SU-DHL-6 (cell line): ENCODE measurements at regions not wholly inside any gene's neighbourhood (a gene's known extent, or its start where the extent isn't known, plus 50 kb on each side); places are given as distances from the start of the nearest gene placed in this dataset.

ENCODE experiments used
- H2AFZ ChIP-seq: fragments of 200-600 bp; sonication (generic); 2 replicates; pipeline ENCODE4 v1.6.1; 2014; ENCODE audit warnings: low read depth, mild to moderate bottlenecking, moderate library complexity, mixed read lengths, antibody characterized with exemption, low read length; ENCODE audit not compliant: severe bottlenecking
- H3F3A ChIP-seq: fragments of 200-600 bp; shearing (Covaris generic); 2 replicates; pipeline ENCODE4 v1.6.0; 2016; ENCODE audit warnings: antibody characterized with exemption, mild to moderate bottlenecking; ENCODE audit not compliant: insufficient read depth
- H3K27ac ChIP-seq: fragments of 200-600 bp; sonication (generic); 2 replicates; pipeline ENCODE4 v1.5.1; 2016; ENCODE audit warnings: low read depth, mild to moderate bottlenecking, low read length, moderate library complexity, mixed read lengths
- H3K27me3 ChIP-seq: fragments of 200-600 bp; sonication (generic), shearing (Covaris generic); 2 replicates; pipeline ENCODE4 v1.6.0; 2014; ENCODE audit warnings: mild to moderate bottlenecking, low read length
- H3K36me3 ChIP-seq: fragments of 200-600 bp; sonication (generic); 2 replicates; pipeline ENCODE4 v1.6.1; 2014; ENCODE audit warnings: mild to moderate bottlenecking, low read length, mixed read lengths
- H3K4me2 ChIP-seq: fragments of 300-600, 200-600 bp; shearing (Covaris generic), sonication (generic); 2 replicates; pipeline ENCODE4 v1.6.0; 2014; ENCODE audit warnings: low read length, low read depth, mild to moderate bottlenecking; ENCODE audit not compliant: poor library complexity, severe bottlenecking
- H3K4me3 ChIP-seq: fragments of 200-600 bp; sonication (generic); 2 replicates; pipeline ENCODE4 v1.5.1; 2014; ENCODE audit warnings: antibody characterized with exemption, low read length, mild to moderate bottlenecking, mixed read lengths; ENCODE audit not compliant: insufficient read depth, poor library complexity, severe bottlenecking
- H3K79me2 ChIP-seq: fragments of 200-600 bp; sonication (generic); 2 replicates; pipeline ENCODE4 v1.6.1; 2014; ENCODE audit warnings: mild to moderate bottlenecking, low read length, moderate library complexity; ENCODE audit not compliant: insufficient read depth
- H3K9ac ChIP-seq: fragments of 200-600 bp; sonication (generic); 2 replicates; pipeline ENCODE4 v1.7.0; 2014; ENCODE audit warnings: mild to moderate bottlenecking, low read length
- H3K9me2 ChIP-seq: fragments of 200-600 bp; sonication (generic); replicated peaks from 2 replicates; pipeline ENCODE4 v1.6.1; 2014; ENCODE audit warnings: low read length; ENCODE audit not compliant: insufficient read depth
- H3K9me3 ChIP-seq: fragments of 200-600 bp; sonication (generic); 2 replicates; pipeline ENCODE4 v1.6.1; 2014; ENCODE audit warnings: low read length, mixed read lengths; ENCODE audit not compliant: insufficient read depth
- H4K20me1 ChIP-seq: fragments of 200-600 bp; sonication (generic); 2 replicates; pipeline ENCODE4 v1.6.1; 2014; ENCODE audit warnings: low read depth, mild to moderate bottlenecking, antibody characterized with exemption, low read length, moderate library complexity, mixed read lengths
- EZH2phosphoT487 ChIP-seq: fragments of 200-600 bp; sonication (generic), shearing (Covaris generic); conservative IDR thresholded peaks from 2 replicates; pipeline ENCODE4 v1.6.1; 2018; ENCODE audit warnings: mild to moderate bottlenecking, antibody characterized with exemption, low read length, moderate library complexity, mixed read lengths
- TF ChIP-seq, protein P1 (sequence below): fragments of 200-600 bp; sonication (generic); IDR thresholded peaks from one replicate; pipeline ENCODE4 v1.5.1; 2017; ENCODE audit warnings: antibody characterized with exemption, mild to moderate bottlenecking, low read length, moderate library complexity; ENCODE audit not compliant: insufficient read depth, poor library complexity, severe bottlenecking

DNA sequence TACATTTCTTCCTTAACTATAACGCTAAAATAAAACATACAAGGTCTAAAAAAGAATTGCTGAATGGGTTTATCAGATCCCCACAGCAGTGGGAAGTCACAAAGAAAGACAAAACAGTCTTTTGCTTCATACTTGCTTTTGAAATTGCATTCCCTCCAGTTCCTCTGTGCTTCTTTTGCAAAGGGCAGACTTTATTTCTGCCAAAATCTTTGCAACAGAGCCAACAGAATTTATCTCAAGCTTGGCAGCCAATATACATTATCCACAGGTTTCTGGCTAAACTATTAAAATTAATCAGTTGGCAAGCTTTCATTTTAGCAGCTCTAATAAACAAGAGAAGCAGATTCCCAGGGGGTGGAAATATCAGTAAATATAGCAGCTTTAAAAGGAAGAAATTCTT lies 378.9 kb upstream of the CA10 start:
- Histone ChIP-seq H3K4me2 (no peak overlapping the region), H4K20me1 (no peaks in the 10 kb centered on the region), H3K9me3 (no peaks in the 10 kb centered on the region), H2AFZ (no peak overlapping the region), H3K9me2 (no peaks in the 10 kb centered on the region; the same call in 1 of the 2 replicates), H3K9ac (no peak overlapping the region), H3K79me2 (no peaks in the 10 kb centered on the region), H3K36me3 (no peaks in the 10 kb centered on the region), H3F3A (no peaks in the 10 kb centered on the region), H3K27ac (no peak overlapping the region), H3K4me3 (no peak overlapping the region), H3K27me3 (no peaks in the 10 kb centered on the region)
- TF ChIP-seq EZH2phosphoT487: no peak

DNA sequence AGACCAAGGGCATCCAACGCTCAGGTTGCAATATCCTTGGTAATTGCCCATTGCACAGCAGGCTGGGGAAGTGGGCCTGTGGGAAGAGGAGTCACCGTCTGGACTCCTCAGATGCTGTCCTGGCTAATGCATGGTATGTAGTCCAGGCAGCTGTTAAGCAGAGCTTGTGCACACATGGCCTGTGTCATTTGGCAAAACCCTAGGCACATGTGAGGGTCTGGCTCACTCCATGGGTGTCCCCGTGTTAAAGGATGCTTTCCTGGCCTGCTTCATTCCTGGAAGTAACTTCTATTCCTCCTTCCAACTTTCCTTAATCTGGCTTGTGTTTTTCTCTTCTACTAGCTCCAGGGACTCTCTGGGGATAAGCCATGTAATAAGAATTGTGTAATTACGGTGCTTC lies 378.0 kb upstream of the CA10 start:
- Histone ChIP-seq H3K9me2 (no peaks in the 10 kb centered on the region; the same call in 1 of the 2 replicates), H3K36me3 (no peaks in the 10 kb centered on the region)

DNA sequence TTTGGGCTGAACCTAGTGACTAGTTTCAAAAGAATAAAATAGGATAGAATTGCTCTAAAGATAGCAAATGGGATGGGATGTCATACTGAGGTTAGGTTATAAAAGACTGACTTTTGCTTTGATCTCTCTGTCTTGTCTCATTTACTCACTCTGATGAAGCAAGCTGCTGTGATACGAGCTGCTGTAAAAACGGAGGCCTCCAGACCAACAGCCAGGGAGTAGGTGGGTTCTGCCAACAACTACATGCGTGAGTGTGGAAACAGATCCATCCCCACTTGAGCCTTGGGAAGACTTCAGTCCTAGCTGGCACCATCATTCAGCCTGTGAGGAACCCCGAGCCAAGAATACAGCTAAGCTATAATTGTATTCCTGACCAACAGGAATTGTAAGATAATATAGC lies 373.9 kb upstream of the CA10 start:
- no peak overlapping the region for H3K4me3 ChIP-seq
- H3F3A ChIP-seq: no peaks in the 10 kb centered on the region
- no peak overlapping the region for H3K9ac ChIP-seq
- no peaks in the 10 kb centered on the region for H3K27me3 ChIP-seq
- no peak overlapping the region for H3K4me2 ChIP-seq
- no peaks in the 10 kb centered on the region for H3K9me3 ChIP-seq
- no peak overlapping the region for H2AFZ ChIP-seq
- no peak overlapping the region for H3K27ac ChIP-seq
- no peaks in the 10 kb centered on the region for H3K36me3 ChIP-seq
- TF ChIP-seq, protein P1, sequence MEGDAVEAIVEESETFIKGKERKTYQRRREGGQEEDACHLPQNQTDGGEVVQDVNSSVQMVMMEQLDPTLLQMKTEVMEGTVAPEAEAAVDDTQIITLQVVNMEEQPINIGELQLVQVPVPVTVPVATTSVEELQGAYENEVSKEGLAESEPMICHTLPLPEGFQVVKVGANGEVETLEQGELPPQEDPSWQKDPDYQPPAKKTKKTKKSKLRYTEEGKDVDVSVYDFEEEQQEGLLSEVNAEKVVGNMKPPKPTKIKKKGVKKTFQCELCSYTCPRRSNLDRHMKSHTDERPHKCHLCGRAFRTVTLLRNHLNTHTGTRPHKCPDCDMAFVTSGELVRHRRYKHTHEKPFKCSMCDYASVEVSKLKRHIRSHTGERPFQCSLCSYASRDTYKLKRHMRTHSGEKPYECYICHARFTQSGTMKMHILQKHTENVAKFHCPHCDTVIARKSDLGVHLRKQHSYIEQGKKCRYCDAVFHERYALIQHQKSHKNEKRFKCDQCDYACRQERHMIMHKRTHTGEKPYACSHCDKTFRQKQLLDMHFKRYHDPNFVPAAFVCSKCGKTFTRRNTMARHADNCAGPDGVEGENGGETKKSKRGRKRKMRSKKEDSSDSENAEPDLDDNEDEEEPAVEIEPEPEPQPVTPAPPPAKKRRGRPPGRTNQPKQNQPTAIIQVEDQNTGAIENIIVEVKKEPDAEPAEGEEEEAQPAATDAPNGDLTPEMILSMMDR: no peak
- TF ChIP-seq EZH2phosphoT487: no peak
- no peaks in the 10 kb centered on the region for H3K9me2 ChIP-seq
- H4K20me1 ChIP-seq: no peaks in the 10 kb centered on the region
- H3K79me2 ChIP-seq: no peaks in the 10 kb centered on the region

More for the DNA sequence above, 378.0 kb upstream of the CA10 start:
- Histone ChIP-seq H3F3A (no peaks in the 10 kb centered on the region), H3K4me3 (no peak overlapping the region), H4K20me1 (no peaks in the 10 kb centered on the region), H3K79me2 (no peaks in the 10 kb centered on the region), H3K4me2 (no peak overlapping the region), H3K27me3 (no peaks in the 10 kb centered on the region), H3K9ac (no peak overlapping the region), H3K27ac (no peak overlapping the region), H2AFZ (no peak overlapping the region), H3K9me3 (no peaks in the 10 kb centered on the region)
- TF ChIP-seq, protein P1: no peak
- TF ChIP-seq EZH2phosphoT487: no peak

DNA sequence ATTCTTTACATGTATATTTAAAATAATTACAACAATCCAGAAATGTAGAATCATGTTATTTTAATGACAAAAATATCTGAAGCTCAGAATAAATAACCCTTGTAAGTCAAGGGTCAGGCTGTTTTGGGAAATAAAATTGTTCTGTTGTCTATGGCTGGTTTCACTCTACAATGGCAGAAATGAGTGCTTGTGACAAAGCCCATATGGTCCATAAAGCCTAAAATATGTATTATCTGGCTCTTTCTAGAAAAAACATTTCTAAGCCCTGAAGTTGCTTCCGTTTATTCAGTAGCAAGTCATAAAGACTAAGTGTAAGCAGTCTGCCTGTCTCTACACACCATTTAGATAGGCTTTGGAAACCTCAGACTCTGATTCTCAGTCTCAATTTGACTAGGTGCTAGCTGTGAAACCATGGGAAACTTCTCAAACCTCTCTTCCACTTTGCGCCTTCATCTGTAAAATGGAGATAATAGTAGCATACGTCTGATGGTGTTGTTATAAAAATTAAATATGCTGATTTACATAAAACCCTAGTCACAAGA lies 365.7 kb upstream of the CA10 start:
- Histone ChIP-seq H3K9me3 (no peaks in the 10 kb centered on the region), H3K9ac (no peak overlapping the region), H3K27ac (no peak overlapping the region), H3K9me2 (no peaks in the 10 kb centered on the region), H3K4me2 (no peak overlapping the region), H4K20me1 (no peaks in the 10 kb centered on the region), H3K27me3 (no peaks in the 10 kb centered on the region), H3K79me2 (no peaks in the 10 kb centered on the region), H3K36me3 (no peaks in the 10 kb centered on the region), H3F3A (no peaks in the 10 kb centered on the region), H2AFZ (no peak overlapping the region), H3K4me3 (no peak overlapping the region)
- no peak for TF ChIP-seq EZH2phosphoT487
- TF ChIP-seq, protein P1: no peak
